ENCODE measurements at regions not wholly inside any gene's neighbourhood (a gene's known extent, or its start where the extent isn't known, plus 50 kb on each side); places are given as distances from the start of the nearest gene placed in this dataset.

GRCh38 chr2:221289846-221290245, 282.3 kb downstream of the EPHA4 start:
- DNase-seq (ENCODE audit: low read depth) = no peak
- in situ Hi-C loops (cut with HindIII; ENCODE audit: low sequenced_read_pairs) = no loop called here
- H3K4me3 ChIP-seq (ENCODE audit: low read depth, low read length) = no peak overlapping the region
- TF ChIP-seq CTCF (IDR thresholded peaks at IDR 0.05; ENCODE audit: low read depth, low read length, missing control alignments) = no peak

- H3K4me3 ChIP-seq (ENCODE audit: low read depth, low read length) = no peak overlapping the region
- in situ Hi-C loops (cut with HindIII; ENCODE audit: low sequenced_read_pairs) = no loop called here
- no peak for DNase-seq (ENCODE audit: low read depth)
- no peak for TF ChIP-seq CTCF (IDR thresholded peaks at IDR 0.05; ENCODE audit: low read depth, low read length, missing control alignments)
These were observed 278.0 kb downstream of the EPHA4 start for GRCh38 chr2:221293949-221294742.

- in situ Hi-C loops (cut with HindIII; ENCODE audit: low sequenced_read_pairs) = no loop called here
- no peak for DNase-seq (ENCODE audit: low read depth)
- no peak overlapping the region for H3K4me3 ChIP-seq (ENCODE audit: low read depth, low read length)
- TF ChIP-seq CTCF (IDR thresholded peaks at IDR 0.05; ENCODE audit: low read depth, low read length, missing control alignments) = no peak
These were observed 267.2 kb downstream of the EPHA4 start for GRCh38 chr2:221304916-221305315.

GRCh38 chr2:221308507-221309066, 263.5 kb downstream of the EPHA4 start:
- in situ Hi-C loops (cut with HindIII; ENCODE audit: low sequenced_read_pairs) = no loop called here
- no peak overlapping the region for H3K4me3 ChIP-seq (ENCODE audit: low read depth, low read length)
- TF ChIP-seq CTCF (IDR thresholded peaks at IDR 0.05; ENCODE audit: low read depth, low read length, missing control alignments) = no peak
- no peak for DNase-seq (ENCODE audit: low read depth)

- no peak for DNase-seq (ENCODE audit: low read depth)
- H3K4me3 ChIP-seq (ENCODE audit: low read depth, low read length) = no peak overlapping the region
- TF ChIP-seq CTCF (IDR thresholded peaks at IDR 0.05; ENCODE audit: low read depth, low read length, missing control alignments) = no peak
- in situ Hi-C loops (cut with HindIII; ENCODE audit: low sequenced_read_pairs) = no loop called here
These were observed 262.1 kb downstream of the EPHA4 start for GRCh38 chr2:221309892-221310583.

- in situ Hi-C loops (cut with HindIII; ENCODE audit: low sequenced_read_pairs) = no loop called here
- TF ChIP-seq CTCF (IDR thresholded peaks at IDR 0.05; ENCODE audit: low read depth, low read length, missing control alignments) = no peak
- H3K4me3 ChIP-seq (ENCODE audit: low read depth, low read length) = no peak overlapping the region
- no peak for DNase-seq (ENCODE audit: low read depth)
These were observed 261.4 kb downstream of the EPHA4 start for GRCh38 chr2:221310730-221311129.

Measured in astrocyte of the cerebellum (primary cell).